A549 (cell line): ENCODE measurements at regions not wholly inside any gene's neighbourhood (a gene's known extent, or its start where the extent isn't known, plus 50 kb on each side); places are given as distances from the start of the nearest gene placed in this dataset.

Experiments
- ATAC-seq, 2 experiments: fragments of 200-7000 bp in 1 of 2; fragments of >200 bp in 1 of 2; cut with Nextera tagmentation in 1 of 2; cut with Tn5 transposase in 1 of 2; 3 replicates each; pipeline versions ENCODE4 v1.8.0 to v1.9.1; 2018 to 2020; ENCODE audit warnings: mild to moderate bottlenecking in 1 of 2, moderate library complexity in 1 of 2
- CTCF ChIA-PET: fragments of 300-600 bp; sonication (Branson Sonifier 250); formaldehyde crosslinking; extraction: SDS; loops from one replicate; lab custom pipeline; 2021; ENCODE audit warnings: antibody characterized with exemption, inconsistent platforms; lab: Yijun Ruan, JAX
- POLR2A ChIA-PET: fragments of 350-600 bp; formaldehyde crosslinking; extraction: SDS; loops from one replicate; lab custom pipeline; 2021; ENCODE audit warnings: antibody characterized with exemption, inconsistent platforms; lab: Yijun Ruan, JAX
- DNase-seq, 2 experiments: peaks; one replicate each; pipeline versions ENCODE4 v3.0.0 to v3.0.0-alpha.2; 2011 to 2016; ENCODE audit warnings: low read depth in 1 of 2, low spot score in 1 of 2
- FAIRE-seq: peaks from 2 replicates; lab custom pipeline; 2011; peaks lifted over from hg19 to GRCh38; lab: Jason Lieb, UNC
- H3K27ac ChIP-seq, 2 experiments: fragments of >200 bp; sonication (Bioruptor Twin); formaldehyde crosslinking; 3 replicates each; pipeline ENCODE4 v1.5.1; 2016 to 2017
- H3K4me1 ChIP-seq: fragments of >200 bp; sonication (Bioruptor Twin); formaldehyde crosslinking; 3 replicates; pipeline ENCODE4 v1.6.1; 2016
- H3K4me2 ChIP-seq: fragments of >200 bp; sonication (Bioruptor Twin); formaldehyde crosslinking; 3 replicates; pipeline ENCODE4 v1.6.1; 2016
- H3K4me3 ChIP-seq: fragments of >200 bp; sonication (Bioruptor Twin); formaldehyde crosslinking; 3 replicates; pipeline ENCODE4 v1.5.1; 2016
- H3K9me3 ChIP-seq: fragments of >200 bp; sonication (Bioruptor Twin); formaldehyde crosslinking; 3 replicates; pipeline ENCODE4 v1.6.1; 2016
- CBX8 ChIP-seq: fragments of 200-600 bp; sonication (generic); IDR thresholded peaks from 2 replicates; pipeline ENCODE4 v1.6.1; 2016
- CHD2 ChIP-seq: fragments of 150-350 bp; IDR thresholded peaks from 2 replicates; pipeline ENCODE4 v1.6.1; 2014; ENCODE audit warnings: low read length; ENCODE audit not compliant: partially characterized antibody
- EP300 ChIP-seq, 2 experiments: fragments of >200 bp; sonication (Bioruptor Twin); formaldehyde crosslinking; IDR thresholded peaks; 2 replicates in 1 of 2; 3 replicates in 1 of 2; pipeline ENCODE4 v1.6.1; 2016 to 2017
- HEYL ChIP-seq: fragments of 250-450 bp; sonication (Bioruptor Pico); IDR thresholded peaks from 2 replicates; pipeline ENCODE4 v1.8.0; 2021; ENCODE audit warnings: mild to moderate bottlenecking, moderate library complexity
- HOXA7 ChIP-seq: fragments of 250-450 bp; sonication (Bioruptor Pico); IDR thresholded peaks from 2 replicates; pipeline ENCODE4 v1.5.0; 2020; ENCODE audit warnings: mild to moderate bottlenecking, moderate library complexity
- HOXB13 ChIP-seq: fragments of 250-450 bp; sonication (Bioruptor Pico); IDR thresholded peaks from 2 replicates; pipeline ENCODE4 v1.5.0; 2020; ENCODE audit warnings: low read depth, mild to moderate bottlenecking, moderate library complexity
- HOXB5 ChIP-seq: fragments of 250-450 bp; sonication (Bioruptor Pico); IDR thresholded peaks from 2 replicates; pipeline ENCODE4 v1.5.0; 2020; ENCODE audit warnings: mild to moderate bottlenecking, moderate library complexity
- RAD21 ChIP-seq, 2 experiments: fragments of >200 bp in 1 of 2; sonication (Bioruptor Twin) in 1 of 2; formaldehyde crosslinking in 1 of 2; IDR thresholded peaks in 1 of 2; conservative IDR thresholded peaks in 1 of 2; 2 replicates in 1 of 2; 3 replicates in 1 of 2; pipeline ENCODE4 v1.6.1; 2012 to 2018; ENCODE audit warnings: inconsistent platforms in 1 of 2
- RFX5 ChIP-seq: fragments of 450-650 bp; IDR thresholded peaks from 2 replicates; pipeline ENCODE4 v1.7.1; 2014; ENCODE audit warnings: antibody characterized with exemption, mild to moderate bottlenecking, moderate library complexity
- RNF2 ChIP-seq: fragments of 200-600 bp; sonication (generic); IDR thresholded peaks from 2 replicates; pipeline ENCODE4 v1.6.1; 2016; ENCODE audit warnings: low read depth, mild to moderate bottlenecking, antibody characterized with exemption, moderate library complexity, borderline replicate concordance
- TFCP2L1 ChIP-seq: fragments of 250-450 bp; sonication (Bioruptor Pico); IDR thresholded peaks from 2 replicates; pipeline ENCODE4 v1.5.0; 2021; ENCODE audit warnings: mild to moderate bottlenecking
- ZNF302 ChIP-seq: fragments of 250-450 bp; sonication (Bioruptor Pico); IDR thresholded peaks from 2 replicates; pipeline ENCODE4 v1.9.0; 2021; ENCODE audit warnings: inconsistent platforms, mild to moderate bottlenecking, moderate library complexity
- WGBS: methylation state at CpG from one replicate; pipeline ENCODE4 v1.1.6; 2017; ENCODE audit errors: missing lambda C conversion rate; 5-methylcytosine and 5-hydroxymethylcytosine counted together
- TF ChIP-seq, protein P1 (sequence below): IDR thresholded peaks from 2 replicates; pipeline ENCODE4 v1.6.1; 2012
- TF ChIP-seq, protein P2 (sequence below): fragments of 250-450 bp; sonication (Bioruptor Pico); IDR thresholded peaks from 2 replicates; pipeline ENCODE4 v1.5.0; 2020; ENCODE audit warnings: low read depth, mild to moderate bottlenecking, moderate library complexity
- TF ChIP-seq, protein P3 (sequence below): fragments of >200 bp; sonication (Bioruptor Twin); formaldehyde crosslinking; IDR thresholded peaks from 3 replicates; pipeline ENCODE4 v1.6.1; 2016
- TF ChIP-seq, protein P4 (sequence below): fragments of >200 bp; sonication (Bioruptor Twin); formaldehyde crosslinking; IDR thresholded peaks from 3 replicates; pipeline ENCODE4 v1.5.1; 2016
- TF ChIP-seq, protein P5 (sequence below): fragments of 450-650 bp; IDR thresholded peaks from 2 replicates; pipeline ENCODE4 v1.6.1; 2014; ENCODE audit warnings: antibody characterized with exemption
- TF ChIP-seq, protein P6 (sequence below): fragments of 150-350 bp; IDR thresholded peaks from 2 replicates; pipeline ENCODE4 v1.6.1; 2014; ENCODE audit warnings: low read depth, mild to moderate bottlenecking, low read length
- TF ChIP-seq, protein P7 (sequence below): fragments of >200 bp; sonication (Bioruptor Twin); formaldehyde crosslinking; IDR thresholded peaks from 2 replicates; pipeline ENCODE4 v1.6.1; 2016

DNA sequence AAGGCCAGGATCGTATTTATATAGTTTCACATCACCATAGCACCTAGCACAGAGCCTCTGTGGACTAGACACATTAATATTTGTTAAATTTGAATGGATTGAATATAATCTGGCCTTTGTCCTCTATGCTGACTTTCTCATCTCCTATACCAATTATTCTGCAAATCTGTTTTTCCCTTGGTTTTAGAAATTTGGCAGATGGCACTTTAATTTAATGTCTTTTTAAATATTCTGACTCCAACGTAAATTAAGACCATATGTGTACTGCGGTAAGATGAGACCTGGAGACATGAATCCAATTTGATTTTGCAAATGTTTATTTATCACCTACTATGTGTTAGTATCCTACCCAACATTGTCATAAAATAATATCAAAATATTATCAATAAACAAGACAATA, 1281.9 kb upstream of the PIK3C3 start:
- no peak for TF ChIP-seq RAD21 (conservative IDR thresholded peaks at IDR 0.05 in 1 of 2, IDR thresholded peaks at IDR 0.05 in 1 of 2)
- TF ChIP-seq, protein P1, sequence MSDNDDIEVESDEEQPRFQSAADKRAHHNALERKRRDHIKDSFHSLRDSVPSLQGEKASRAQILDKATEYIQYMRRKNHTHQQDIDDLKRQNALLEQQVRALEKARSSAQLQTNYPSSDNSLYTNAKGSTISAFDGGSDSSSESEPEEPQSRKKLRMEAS = no peak
- TF ChIP-seq CHD2 = no peak
- TF ChIP-seq ZNF302 (CRISPR knock-in tag) = no peak
- no peak for TF ChIP-seq HOXA7 (CRISPR knock-in tag)
- TF ChIP-seq, protein P2, sequence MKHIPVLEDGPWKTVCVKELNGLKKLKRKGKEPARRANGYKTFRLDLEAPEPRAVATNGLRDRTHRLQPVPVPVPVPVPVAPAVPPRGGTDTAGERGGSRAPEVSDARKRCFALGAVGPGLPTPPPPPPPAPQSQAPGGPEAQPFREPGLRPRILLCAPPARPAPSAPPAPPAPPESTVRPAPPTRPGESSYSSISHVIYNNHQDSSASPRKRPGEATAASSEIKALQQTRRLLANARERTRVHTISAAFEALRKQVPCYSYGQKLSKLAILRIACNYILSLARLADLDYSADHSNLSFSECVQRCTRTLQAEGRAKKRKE (CRISPR knock-in tag) = no peak
- TF ChIP-seq HEYL (CRISPR knock-in tag) = no peak
- TF ChIP-seq, protein P3, sequence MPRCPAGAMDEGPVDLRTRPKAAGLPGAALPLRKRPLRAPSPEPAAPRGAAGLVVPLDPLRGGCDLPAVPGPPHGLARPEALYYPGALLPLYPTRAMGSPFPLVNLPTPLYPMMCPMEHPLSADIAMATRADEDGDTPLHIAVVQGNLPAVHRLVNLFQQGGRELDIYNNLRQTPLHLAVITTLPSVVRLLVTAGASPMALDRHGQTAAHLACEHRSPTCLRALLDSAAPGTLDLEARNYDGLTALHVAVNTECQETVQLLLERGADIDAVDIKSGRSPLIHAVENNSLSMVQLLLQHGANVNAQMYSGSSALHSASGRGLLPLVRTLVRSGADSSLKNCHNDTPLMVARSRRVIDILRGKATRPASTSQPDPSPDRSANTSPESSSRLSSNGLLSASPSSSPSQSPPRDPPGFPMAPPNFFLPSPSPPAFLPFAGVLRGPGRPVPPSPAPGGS = no peak
- TF ChIP-seq CBX8 = no peak
- no peak for TF ChIP-seq HOXB5
- ChIA-PET CTCF (no interaction called here), POLR2A (no interaction called here)
- WGBS = 0% methylated on average over 3 of the region's 3 CpGs
- Histone ChIP-seq H3K4me3 (no peak overlapping the region), H3K4me2 (no peak overlapping the region), H3K9me3 (no peaks in the 10 kb centered on the region), H3K4me1 (no peaks in the 10 kb centered on the region), H3K27ac (no peak overlapping the region)
- no peak for FAIRE-seq
- no peak for ATAC-seq
- DNase-seq = no peak

DNA sequence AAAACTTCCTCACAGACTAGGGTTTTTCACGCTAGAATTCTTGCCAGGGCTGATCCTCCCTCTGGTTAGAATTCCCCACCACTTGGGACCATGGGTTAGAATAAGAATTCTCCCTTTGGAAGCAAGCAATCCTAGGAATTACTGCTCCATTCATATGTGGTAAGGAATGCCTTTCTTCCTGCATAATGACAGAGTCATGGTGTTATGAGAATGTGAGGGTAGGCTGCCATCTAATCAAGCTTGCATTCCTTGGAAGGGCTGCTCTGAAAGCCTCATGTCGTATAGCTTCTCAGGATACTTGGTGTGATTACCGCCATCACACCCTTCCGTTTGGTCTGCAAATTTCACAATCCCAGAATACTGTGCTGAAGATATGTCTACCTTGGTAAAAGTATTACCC, 1282.4 kb upstream of the PIK3C3 start:
- H3K4me2 ChIP-seq = no peak overlapping the region
- 13% methylated on average over 4 of the region's 4 CpGs for WGBS
- no peak for ATAC-seq
- no peaks in the 10 kb centered on the region for H3K9me3 ChIP-seq
- H3K4me3 ChIP-seq = no peak overlapping the region
- no peak for FAIRE-seq
- CTCF ChIA-PET = no interaction called here
- no peak for DNase-seq
- TF ChIP-seq, protein P4, sequence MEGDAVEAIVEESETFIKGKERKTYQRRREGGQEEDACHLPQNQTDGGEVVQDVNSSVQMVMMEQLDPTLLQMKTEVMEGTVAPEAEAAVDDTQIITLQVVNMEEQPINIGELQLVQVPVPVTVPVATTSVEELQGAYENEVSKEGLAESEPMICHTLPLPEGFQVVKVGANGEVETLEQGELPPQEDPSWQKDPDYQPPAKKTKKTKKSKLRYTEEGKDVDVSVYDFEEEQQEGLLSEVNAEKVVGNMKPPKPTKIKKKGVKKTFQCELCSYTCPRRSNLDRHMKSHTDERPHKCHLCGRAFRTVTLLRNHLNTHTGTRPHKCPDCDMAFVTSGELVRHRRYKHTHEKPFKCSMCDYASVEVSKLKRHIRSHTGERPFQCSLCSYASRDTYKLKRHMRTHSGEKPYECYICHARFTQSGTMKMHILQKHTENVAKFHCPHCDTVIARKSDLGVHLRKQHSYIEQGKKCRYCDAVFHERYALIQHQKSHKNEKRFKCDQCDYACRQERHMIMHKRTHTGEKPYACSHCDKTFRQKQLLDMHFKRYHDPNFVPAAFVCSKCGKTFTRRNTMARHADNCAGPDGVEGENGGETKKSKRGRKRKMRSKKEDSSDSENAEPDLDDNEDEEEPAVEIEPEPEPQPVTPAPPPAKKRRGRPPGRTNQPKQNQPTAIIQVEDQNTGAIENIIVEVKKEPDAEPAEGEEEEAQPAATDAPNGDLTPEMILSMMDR = no peak
- TF ChIP-seq HOXB13 (CRISPR knock-in tag) (no peak), EP300 (IDR thresholded peaks at IDR 0.05) (no peak), RFX5 (no peak), TFCP2L1 (CRISPR knock-in tag) (no peak), RNF2 (no peak)
- TF ChIP-seq, protein P5, sequence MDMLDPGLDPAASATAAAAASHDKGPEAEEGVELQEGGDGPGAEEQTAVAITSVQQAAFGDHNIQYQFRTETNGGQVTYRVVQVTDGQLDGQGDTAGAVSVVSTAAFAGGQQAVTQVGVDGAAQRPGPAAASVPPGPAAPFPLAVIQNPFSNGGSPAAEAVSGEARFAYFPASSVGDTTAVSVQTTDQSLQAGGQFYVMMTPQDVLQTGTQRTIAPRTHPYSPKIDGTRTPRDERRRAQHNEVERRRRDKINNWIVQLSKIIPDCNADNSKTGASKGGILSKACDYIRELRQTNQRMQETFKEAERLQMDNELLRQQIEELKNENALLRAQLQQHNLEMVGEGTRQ = no peak
- TF ChIP-seq, protein P6, sequence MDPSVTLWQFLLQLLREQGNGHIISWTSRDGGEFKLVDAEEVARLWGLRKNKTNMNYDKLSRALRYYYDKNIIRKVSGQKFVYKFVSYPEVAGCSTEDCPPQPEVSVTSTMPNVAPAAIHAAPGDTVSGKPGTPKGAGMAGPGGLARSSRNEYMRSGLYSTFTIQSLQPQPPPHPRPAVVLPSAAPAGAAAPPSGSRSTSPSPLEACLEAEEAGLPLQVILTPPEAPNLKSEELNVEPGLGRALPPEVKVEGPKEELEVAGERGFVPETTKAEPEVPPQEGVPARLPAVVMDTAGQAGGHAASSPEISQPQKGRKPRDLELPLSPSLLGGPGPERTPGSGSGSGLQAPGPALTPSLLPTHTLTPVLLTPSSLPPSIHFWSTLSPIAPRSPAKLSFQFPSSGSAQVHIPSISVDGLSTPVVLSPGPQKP = no peak
- TF ChIP-seq, protein P2 (CRISPR knock-in tag) = no peak
- TF ChIP-seq, protein P7, sequence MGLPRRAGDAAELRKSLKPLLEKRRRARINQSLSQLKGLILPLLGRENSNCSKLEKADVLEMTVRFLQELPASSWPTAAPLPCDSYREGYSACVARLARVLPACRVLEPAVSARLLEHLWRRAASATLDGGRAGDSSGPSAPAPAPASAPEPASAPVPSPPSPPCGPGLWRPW = no peak
- TF ChIP-seq, all 56 proteins: peak for 0
- POLR2A ChIA-PET = no interaction called here
- no peak overlapping the region for H3K27ac ChIP-seq
- H3K4me1 ChIP-seq = no peaks in the 10 kb centered on the region
